ENCODE measurements at regions not wholly inside any gene's neighbourhood (a gene's known extent, or its start where the extent isn't known, plus 50 kb on each side); places are given as distances from the start of the nearest gene placed in this dataset.

- no peak overlapping the region for H3K4me3 ChIP-seq
- no peaks in the 10 kb centered on the region for H3K27me3 ChIP-seq (replicated peaks; ENCODE audit: insufficient read depth)
- no peaks in the 10 kb centered on the region for H3K36me3 ChIP-seq
- DNase-seq (ENCODE audit: low spot score) (no peak), ATAC-seq (ENCODE audit: insufficient number of reproducible peaks, low FRiP score, low read depth) (no peak)
- no peak overlapping the region for H3K27ac ChIP-seq
- H3K9me3 ChIP-seq: no peaks in the 10 kb centered on the region
- no peak for TF ChIP-seq CTCF (IDR thresholded peaks at IDR 0.05)
- no peaks in the 10 kb centered on the region for H3K4me1 ChIP-seq (ENCODE audit: control insufficient read depth in 1 of 2, low read depth in 2 of 2)
These were observed 157.5 kb downstream of the CYP26B1 start for GRCh38 chr2:71990122-71990521.

GRCh38 chr2:71989671-71990070, 158.0 kb downstream of the CYP26B1 start:
- no peak for ATAC-seq (ENCODE audit: insufficient number of reproducible peaks, low FRiP score, low read depth)
- no peak overlapping the region for H3K4me3 ChIP-seq
- H3K27me3 ChIP-seq (replicated peaks; ENCODE audit: insufficient read depth): no peaks in the 10 kb centered on the region
- TF ChIP-seq CTCF (IDR thresholded peaks at IDR 0.05): no peak
- DNase-seq (ENCODE audit: low spot score): no peak
- no peaks in the 10 kb centered on the region for H3K9me3 ChIP-seq
- H3K4me1 ChIP-seq (ENCODE audit: control insufficient read depth in 1 of 2, low read depth in 2 of 2): no peaks in the 10 kb centered on the region
- no peaks in the 10 kb centered on the region for H3K36me3 ChIP-seq
- H3K27ac ChIP-seq: no peak overlapping the region

- Histone ChIP-seq H3K9me3 (no peaks in the 10 kb centered on the region), H3K4me3 (no peak overlapping the region), H3K27ac (no peak overlapping the region), H3K27me3 (replicated peaks; ENCODE audit: insufficient read depth) (no peaks in the 10 kb centered on the region), H3K36me3 (no peaks in the 10 kb centered on the region), H3K4me1 (ENCODE audit: control insufficient read depth in 1 of 2, low read depth in 2 of 2) (no peaks in the 10 kb centered on the region)
- DNase-seq (ENCODE audit: low spot score) (no peak), ATAC-seq (ENCODE audit: insufficient number of reproducible peaks, low FRiP score, low read depth) (no peak)
- no peak for TF ChIP-seq CTCF (IDR thresholded peaks at IDR 0.05)
These were observed 159.5 kb downstream of the CYP26B1 start for GRCh38 chr2:71988170-71988569.

GRCh38 chr2:71976685-71977084, 171.0 kb downstream of the CYP26B1 start:
- DNase-seq (ENCODE audit: low spot score): no peak
- Histone ChIP-seq H3K9me3 (no peaks in the 10 kb centered on the region), H3K4me1 (ENCODE audit: control insufficient read depth in 1 of 2, low read depth in 2 of 2) (no peaks in the 10 kb centered on the region), H3K36me3 (no peaks in the 10 kb centered on the region), H3K4me3 (no peak overlapping the region), H3K27ac (no peak overlapping the region), H3K27me3 (replicated peaks; ENCODE audit: insufficient read depth) (no peaks in the 10 kb centered on the region)
- no peak for TF ChIP-seq CTCF (IDR thresholded peaks at IDR 0.05)
- ATAC-seq (ENCODE audit: insufficient number of reproducible peaks, low FRiP score, low read depth): no peak

- DNase-seq (ENCODE audit: low spot score): no peak
- no peak for TF ChIP-seq CTCF (IDR thresholded peaks at IDR 0.05)
- Histone ChIP-seq H3K4me3 (no peak overlapping the region), H3K27ac (no peak overlapping the region), H3K27me3 (replicated peaks; ENCODE audit: insufficient read depth) (no peaks in the 10 kb centered on the region), H3K4me1 (ENCODE audit: control insufficient read depth in 1 of 2, low read depth in 2 of 2) (no peaks in the 10 kb centered on the region), H3K9me3 (no peaks in the 10 kb centered on the region), H3K36me3 (no peaks in the 10 kb centered on the region)
- ATAC-seq (ENCODE audit: insufficient number of reproducible peaks, low FRiP score, low read depth): no peak
These were observed 172.8 kb downstream of the CYP26B1 start for GRCh38 chr2:71974846-71975245.

All from thoracic aorta (tissue), 2 donors.